Testis (tissue), 2 donors: ENCODE measurements at regions not wholly inside any gene's neighbourhood (a gene's known extent, or its start where the extent isn't known, plus 50 kb on each side); places are given as distances from the start of the nearest gene placed in this dataset.
"Not testable (repeated sequence)": the region's sequence is repeated elsewhere in the genome, so short reads cannot be mapped to it uniquely, and the experiment has no call there.

ENCODE experiments used
- DNase-seq: peaks from one replicate; pipeline ENCODE4 v3.0.0-alpha.2; 2019
- H3K27ac ChIP-seq, 2 donors: fragments of 200-600 bp; sonication (generic); one replicate each; pipeline ENCODE4 v1.5.1; 2019
- H3K27me3 ChIP-seq: fragments of 200-600 bp; sonication (generic); one replicate; pipeline ENCODE4 v1.5.1; 2019
- H3K36me3 ChIP-seq: fragments of 200-600 bp; sonication (generic); one replicate; pipeline ENCODE4 v1.5.1; 2017; ENCODE audit warnings: low read depth; ENCODE audit errors: missing control alignments
- H3K4me1 ChIP-seq: fragments of 200-600 bp; sonication (generic); one replicate; pipeline ENCODE4 v1.5.1; 2019
- H3K4me3 ChIP-seq, 2 donors: fragments of 200-600 bp; sonication (generic); one replicate each; pipeline ENCODE4 v1.5.1; 2017 to 2019
- H3K9me3 ChIP-seq: fragments of 200-600 bp; sonication (generic); one replicate; pipeline ENCODE4 v1.5.1; 2017
- CTCF ChIP-seq, 3 experiments: fragments of 450-650 bp in 2 of 3; fragments of 200-600 bp in 1 of 3; sonication (generic) in 1 of 3; IDR thresholded peaks; one replicate each; pipeline ENCODE4 v1.5.1; 2016 to 2019; ENCODE audit warnings: antibody characterized with exemption in 3 of 3, mild to moderate bottlenecking in 2 of 3, moderate library complexity in 1 of 3
- POLR2A ChIP-seq: fragments of 450-650 bp; IDR thresholded peaks from one replicate; pipeline ENCODE4 v1.6.1; 2017; ENCODE audit warnings: antibody characterized with exemption, mild to moderate bottlenecking, moderate library complexity
- WGBS, 2 donors: methylation state at CpG; one replicate each; pipeline ENCODE4 v1.1.5; 2018; 5-methylcytosine and 5-hydroxymethylcytosine counted together
- intact Hi-C: fragments of 100-400 bp; cut with DNase I; formaldehyde crosslinking; loops from one replicate; pipeline ENCODE4 v1.15.1; 2023; ENCODE audit warnings: low total_unique reads

GRCh38 chr4:111323496-111323895, 700.6 kb upstream of the PITX2 start:
- Histone ChIP-seq H3K4me3 (no peak overlapping the region), H3K9me3 (no peaks in the 10 kb centered on the region), H3K27ac (no peak overlapping the region), H3K27me3 (no peaks in the 10 kb centered on the region), H3K36me3 (no peaks in the 10 kb centered on the region), H3K4me1 (no peaks in the 10 kb centered on the region)
- no peak for DNase-seq
- intact Hi-C loops: no loop called here
- 82% methylated on average over 6 of the region's 6 CpGs for WGBS, 2 donors
- TF ChIP-seq CTCF (IDR thresholded peaks at IDR 0.05): no peak
- TF ChIP-seq POLR2A: no peak

- no peak overlapping the region for H3K27ac ChIP-seq
- no peaks in the 10 kb centered on the region for H3K36me3 ChIP-seq
- H3K9me3 ChIP-seq: no peaks in the 10 kb centered on the region
- no peak for TF ChIP-seq POLR2A
- no peak for TF ChIP-seq CTCF (IDR thresholded peaks at IDR 0.05)
- intact Hi-C loops: no loop called here
- DNase-seq: no peak
- H3K4me3 ChIP-seq: no peak overlapping the region
- no peaks in the 10 kb centered on the region for H3K4me1 ChIP-seq
- 87 to 97% methylated on average over 3 of the region's 3 CpGs for WGBS, 2 donors
- H3K27me3 ChIP-seq: no peaks in the 10 kb centered on the region
Measured at GRCh38 chr4:111323916-111324315, 701.0 kb upstream of the PITX2 start.

DNA sequence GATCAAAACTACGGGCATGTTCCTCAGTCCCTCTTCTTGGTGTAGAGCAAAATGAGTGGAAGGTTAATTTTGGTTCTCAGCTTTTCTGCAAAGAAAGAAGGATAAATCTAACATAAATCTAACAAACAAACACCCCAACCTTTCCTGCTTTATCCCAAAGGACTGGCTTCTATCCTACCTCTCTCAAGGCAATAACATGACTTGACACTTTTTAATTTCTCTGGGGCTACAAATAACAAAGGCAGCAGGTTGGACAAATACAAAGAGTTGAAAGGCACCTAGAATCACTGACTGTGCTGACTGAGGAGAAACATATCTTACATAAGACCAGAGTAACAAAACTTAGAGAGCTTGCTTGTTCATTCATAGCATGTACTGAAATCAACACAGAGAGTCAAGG, 703.6 kb upstream of the PITX2 start:
- no peaks in the 10 kb centered on the region for H3K4me1 ChIP-seq
- H3K9me3 ChIP-seq: no peaks in the 10 kb centered on the region
- TF ChIP-seq POLR2A (no peak), CTCF (IDR thresholded peaks at IDR 0.05) (no peak)
- H3K27me3 ChIP-seq: no peaks in the 10 kb centered on the region
- H3K4me3 ChIP-seq: no peak overlapping the region
- H3K27ac ChIP-seq: no peak overlapping the region
- intact Hi-C loops: no loop called here
- DNase-seq: no peak
- 73 to 89% methylated on average over 1 of the region's 1 CpG for WGBS, 2 donors
- H3K36me3 ChIP-seq: no peaks in the 10 kb centered on the region

DNA sequence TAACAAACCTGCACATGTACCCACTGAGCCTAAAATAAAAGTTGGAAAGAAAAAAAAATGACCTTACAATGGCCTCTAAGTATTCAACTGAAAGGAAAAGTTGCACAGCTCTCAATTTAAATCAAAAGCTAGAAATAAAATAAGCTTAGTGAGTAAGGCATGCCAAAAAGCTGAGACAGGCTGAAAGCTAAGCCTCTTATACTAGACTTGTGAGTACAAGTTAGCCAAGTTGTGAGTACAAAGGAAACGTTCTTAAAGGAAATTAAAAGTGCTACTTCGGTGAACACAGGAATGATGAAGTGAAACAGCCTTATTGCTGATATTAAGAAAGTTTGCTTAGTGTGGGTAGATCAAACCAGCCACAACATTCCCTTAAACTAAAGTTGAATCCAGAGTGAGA, 707.9 kb upstream of the PITX2 start:
- no peaks in the 10 kb centered on the region for H3K27me3 ChIP-seq
- WGBS, 2 donors: 67 to 71% methylated on average over 2 of the region's 2 CpGs
- H3K36me3 ChIP-seq: no peaks in the 10 kb centered on the region
- H3K27ac ChIP-seq: no peak overlapping the region
- no peaks in the 10 kb centered on the region for H3K9me3 ChIP-seq
- intact Hi-C loops: no loop called here
- no peak for TF ChIP-seq CTCF (IDR thresholded peaks at IDR 0.05)
- no peak for TF ChIP-seq POLR2A
- H3K4me3 ChIP-seq: no peak overlapping the region
- DNase-seq: no peak
- no peaks in the 10 kb centered on the region for H3K4me1 ChIP-seq

DNA sequence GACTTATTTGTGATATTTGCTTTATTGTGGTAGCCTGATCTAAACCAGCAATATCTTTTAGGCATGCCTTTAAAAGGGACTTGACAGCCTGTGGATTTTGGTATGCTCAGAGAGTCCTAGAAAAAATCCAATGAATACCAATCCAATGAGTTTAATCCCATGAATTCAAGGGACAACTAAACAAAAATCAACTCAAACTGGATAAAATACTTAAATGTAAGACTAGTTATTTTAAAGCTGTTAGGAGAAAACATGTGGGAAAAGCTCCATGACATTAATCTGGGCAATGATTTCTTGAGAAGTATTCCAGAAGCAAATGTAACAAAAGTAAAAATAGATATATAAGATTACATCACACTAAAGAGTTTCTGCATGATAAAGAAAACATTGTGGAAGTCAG, 711.5 kb upstream of the PITX2 start:
- no peak overlapping the region for H3K4me3 ChIP-seq
- intact Hi-C loops: no loop called here
- H3K27me3 ChIP-seq: no peaks in the 10 kb centered on the region

DNA sequence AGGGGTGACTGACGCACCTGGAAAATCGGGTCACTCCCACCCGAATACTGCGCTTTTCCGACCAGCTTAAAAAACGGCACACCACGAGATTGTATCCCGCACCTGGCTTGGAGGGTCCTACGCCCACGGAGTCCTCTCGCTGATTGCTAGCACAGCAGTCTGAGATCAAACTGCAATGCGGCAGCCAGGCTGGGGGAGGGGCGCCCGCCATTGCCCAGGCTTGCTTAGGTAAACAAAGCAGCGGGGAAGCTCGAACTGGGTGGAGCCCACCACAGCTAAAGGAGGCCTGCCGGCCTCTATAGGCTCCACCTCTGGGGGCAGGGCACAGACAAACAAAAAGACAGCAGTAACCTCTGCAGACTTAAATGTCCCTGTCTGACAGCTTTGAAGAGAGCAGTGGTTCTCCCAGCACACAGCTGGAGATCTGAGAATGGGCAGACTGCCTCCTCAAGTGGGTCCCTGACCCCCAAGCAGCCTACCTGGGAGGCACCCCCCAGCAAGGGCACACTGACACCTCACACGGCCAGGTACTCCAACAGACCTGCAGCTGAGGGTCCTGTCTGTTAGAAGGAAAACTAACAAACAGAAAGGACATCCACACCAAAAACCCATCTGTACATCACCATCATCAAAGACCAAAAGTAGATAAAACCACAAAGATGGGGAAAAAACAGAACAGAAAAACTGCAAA, 714.5 kb upstream of the PITX2 start:
- DNase-seq, H3K4me1 ChIP-seq, H3K9me3 ChIP-seq, H3K27me3 ChIP-seq, H3K4me3 ChIP-seq, H3K27ac ChIP-seq, intact Hi-C loops, H3K36me3 ChIP-seq: not testable (repeated sequence)
- WGBS, 2 donors: 74 to 75% methylated on average over 18 of the region's 18 CpGs

More for the DNA sequence above, 711.5 kb upstream of the PITX2 start:
- TF ChIP-seq POLR2A (no peak), CTCF (IDR thresholded peaks at IDR 0.05) (no peak)
- DNase-seq: no peak
- Histone ChIP-seq H3K36me3 (no peaks in the 10 kb centered on the region), H3K9me3 (no peaks in the 10 kb centered on the region), H3K27ac (no peak overlapping the region), H3K4me1 (no peaks in the 10 kb centered on the region)
